ENCODE measurements at regions not wholly inside any gene's neighbourhood (a gene's known extent, or its start where the extent isn't known, plus 50 kb on each side); places are given as distances from the start of the nearest gene placed in this dataset.
"Not testable (repeated sequence)": the region's sequence is repeated elsewhere in the genome, so short reads cannot be mapped to it uniquely, and the experiment has no call there.

GRCh38 chr13:99075268-99076191 is 97.7 kb upstream of the DOCK9 start:
- DNase-seq, result no peak

GRCh38 chr13:99078017-99078771 is 100.3 kb upstream of the DOCK9 start:
- no peak for DNase-seq

DNA sequence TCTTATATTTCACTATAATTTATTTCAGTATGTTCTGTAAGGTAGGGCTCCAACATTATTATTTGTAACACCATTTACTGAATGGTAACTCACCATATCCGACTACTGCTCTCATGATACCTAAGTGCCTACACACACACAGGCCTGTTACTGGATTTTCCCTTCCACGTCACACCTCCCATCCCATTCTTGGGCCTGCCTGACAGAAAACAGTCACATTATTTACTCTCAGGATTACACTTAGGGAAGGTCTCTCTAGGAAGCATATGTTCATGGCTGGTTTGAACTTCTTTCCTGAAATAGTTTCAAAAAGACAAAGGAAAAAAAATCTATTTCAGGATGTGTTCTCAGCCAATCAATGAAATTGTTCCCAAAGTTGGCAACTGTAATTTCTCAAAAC is 102.3 kb upstream of the DOCK9 start:
- no peak for DNase-seq

DNA sequence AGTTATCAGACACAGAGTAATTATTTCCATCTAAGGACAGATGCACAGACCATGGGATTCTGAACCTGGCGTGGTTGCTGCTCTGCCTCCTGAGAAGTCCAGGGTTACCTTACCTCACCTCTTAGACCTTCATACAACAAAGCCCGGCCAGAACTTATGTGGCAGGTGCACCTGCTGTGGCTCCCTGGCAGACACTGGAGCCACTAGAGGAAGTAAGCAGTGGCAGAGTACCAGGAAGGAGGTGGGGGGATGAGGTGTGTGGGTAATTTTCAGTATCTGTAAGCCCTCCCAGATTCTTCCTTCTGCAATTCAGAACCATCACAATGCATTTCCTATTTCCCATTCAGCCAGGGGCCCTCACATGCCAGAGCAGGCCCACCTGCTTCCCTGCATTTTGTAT is 106.1 kb upstream of the DOCK9 start:
- no peak for DNase-seq

DNA sequence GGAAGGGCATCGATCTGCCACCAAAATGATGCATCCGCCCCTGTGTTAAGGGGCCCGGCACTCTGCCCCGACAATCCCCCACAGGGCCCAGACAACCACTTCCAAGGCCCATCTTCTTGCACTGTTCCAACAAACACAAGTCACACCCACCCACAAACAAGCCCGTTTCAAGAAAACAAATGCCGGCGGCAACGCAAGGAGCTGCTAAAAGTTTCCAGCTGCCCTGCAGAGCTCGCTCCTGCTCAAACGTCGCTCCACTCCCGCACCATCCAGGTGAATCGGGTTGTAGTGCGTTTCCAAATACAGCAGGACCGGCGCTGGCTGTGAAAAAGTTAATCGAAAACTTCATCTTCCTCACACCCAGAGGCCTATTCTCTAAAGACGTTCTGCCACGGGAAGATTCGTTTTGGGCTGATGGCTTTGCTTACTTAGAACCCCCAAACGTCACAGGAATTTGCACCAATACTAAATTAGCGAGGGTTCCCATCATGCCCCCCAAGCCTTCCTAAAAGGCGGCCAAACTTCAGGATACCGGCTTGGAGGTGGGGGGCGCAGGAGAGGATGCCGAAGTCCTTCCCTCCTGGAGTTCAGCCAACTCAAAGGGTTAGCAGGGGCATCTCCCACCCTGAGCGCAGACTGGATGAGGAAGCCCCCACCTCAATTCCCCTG is 107.4 kb upstream of the DOCK9 start:
- DNase-seq, result peak; percentile 55

DNA sequence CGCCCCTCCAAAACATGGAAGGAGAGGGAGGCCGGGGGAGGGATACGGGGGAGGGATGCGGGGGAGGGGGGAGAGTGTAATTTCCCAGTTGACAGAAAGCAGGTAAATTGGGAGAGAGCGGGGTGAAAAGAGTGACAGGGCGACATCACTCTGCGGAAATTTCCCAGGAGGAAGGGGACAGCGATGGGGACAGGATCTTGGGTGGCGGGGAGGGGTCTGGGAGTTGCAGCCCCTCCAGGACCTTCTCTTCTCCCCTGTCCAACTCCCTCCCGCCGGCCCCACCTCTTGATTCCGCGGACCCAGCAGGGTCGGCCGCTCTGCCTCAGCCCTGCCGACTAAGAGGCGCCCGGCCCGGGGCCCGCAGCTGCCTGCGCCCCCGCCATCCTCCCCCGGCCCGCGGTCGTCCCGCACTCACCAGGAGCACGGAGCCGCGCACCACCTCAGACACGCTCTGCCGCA is 108.0 kb upstream of the DOCK9 start:
- peak; percentile 79 for DNase-seq

GRCh38 chr13:99086267-99087097 is 108.6 kb upstream of the DOCK9 start:
- peak; percentile 84 for DNase-seq

GRCh38 chr13:99087098-99087953 is 109.5 kb upstream of the DOCK9 start:
- DNase-seq, result peak; percentile 96

DNA sequence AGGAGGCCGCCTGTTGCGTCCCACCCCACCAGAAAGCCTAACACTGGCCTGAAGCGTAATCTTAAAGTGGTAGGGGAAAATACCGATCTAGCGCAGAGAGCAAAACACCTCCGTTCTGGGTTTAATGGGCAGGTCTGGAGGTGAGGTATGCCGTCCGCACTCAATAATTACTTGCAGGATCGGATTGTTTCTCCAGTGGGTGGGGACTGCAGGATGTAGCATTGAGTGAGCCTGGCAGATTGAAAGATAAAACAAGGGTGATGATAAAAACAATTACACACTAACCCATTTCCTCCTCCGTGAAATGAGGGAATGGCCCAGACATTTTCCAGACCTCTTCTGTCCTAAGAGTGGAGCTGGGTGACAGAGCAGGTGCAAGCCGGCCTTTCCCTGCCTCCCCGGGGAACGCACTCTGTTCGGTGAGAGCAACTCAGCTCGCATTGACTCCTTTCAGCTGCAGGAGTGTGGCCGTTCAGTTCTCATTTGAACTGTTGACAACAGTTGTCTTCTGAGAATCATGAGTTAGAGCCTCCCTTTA is 110.2 kb upstream of the DOCK9 start:
- no peak for DNase-seq

DNA sequence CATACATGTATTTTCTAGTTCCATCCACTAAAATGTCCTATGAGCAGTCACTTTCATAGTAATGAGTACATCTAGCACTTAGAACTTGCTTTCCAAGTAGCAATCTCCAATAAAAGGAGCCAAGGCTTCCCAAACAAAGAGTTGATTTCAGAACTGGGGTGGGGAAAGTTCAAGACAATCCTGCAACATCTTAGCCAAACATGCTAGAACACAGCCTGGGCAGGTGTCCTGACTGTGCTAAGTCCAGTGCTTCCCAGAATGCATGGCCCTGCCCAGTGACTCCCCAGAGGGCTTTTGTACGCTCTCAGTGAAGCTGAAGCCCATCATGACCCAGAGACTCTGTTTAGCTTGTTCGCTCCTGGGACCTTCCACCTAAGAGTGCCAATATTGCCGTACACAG is 106.7 kb upstream of the UBAC2 start:
- DNase-seq, result no peak

- not testable (repeated sequence) for DNase-seq
Observed at GRCh38 chr13:99101831-99102230, 98.8 kb upstream of the UBAC2 start.

GRCh38 chr13:99103536-99103935 is 97.1 kb upstream of the UBAC2 start:
- DNase-seq, result no peak

GRCh38 chr13:99104396-99104795 is 96.3 kb upstream of the UBAC2 start:
- no peak for DNase-seq

GRCh38 chr13:99105160-99105559 is 95.5 kb upstream of the UBAC2 start:
- no peak for DNase-seq

DNA sequence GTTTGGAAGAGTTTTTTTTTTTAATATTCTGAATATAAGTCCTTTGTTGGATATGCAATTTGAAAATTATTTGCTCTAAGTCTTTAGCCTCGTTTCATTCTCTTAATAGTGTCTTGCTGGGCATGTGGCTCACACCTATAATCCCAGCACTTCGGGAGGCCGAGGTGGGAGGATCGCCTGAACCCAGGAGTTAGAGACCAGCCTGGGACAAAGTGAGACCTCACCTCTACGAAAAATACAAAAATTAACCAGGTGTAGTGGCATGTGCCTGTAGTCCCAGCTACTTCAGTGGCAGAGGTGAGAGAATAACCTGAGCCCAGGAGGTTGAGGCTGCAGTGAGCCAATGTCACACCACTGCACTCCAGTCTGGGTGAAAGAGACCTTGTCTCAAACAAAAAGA is 87.3 kb upstream of the UBAC2 start:
- DNase-seq, result no peak

GRCh38 chr13:99118179-99118578 is 82.5 kb upstream of the UBAC2 start:
- no peak for DNase-seq

- DNase-seq, result no peak
Observed at GRCh38 chr13:99119656-99120055, 81.0 kb upstream of the UBAC2 start.

- no peak for DNase-seq
Observed at GRCh38 chr13:99120751-99121150, 79.9 kb upstream of the UBAC2 start.

DNA sequence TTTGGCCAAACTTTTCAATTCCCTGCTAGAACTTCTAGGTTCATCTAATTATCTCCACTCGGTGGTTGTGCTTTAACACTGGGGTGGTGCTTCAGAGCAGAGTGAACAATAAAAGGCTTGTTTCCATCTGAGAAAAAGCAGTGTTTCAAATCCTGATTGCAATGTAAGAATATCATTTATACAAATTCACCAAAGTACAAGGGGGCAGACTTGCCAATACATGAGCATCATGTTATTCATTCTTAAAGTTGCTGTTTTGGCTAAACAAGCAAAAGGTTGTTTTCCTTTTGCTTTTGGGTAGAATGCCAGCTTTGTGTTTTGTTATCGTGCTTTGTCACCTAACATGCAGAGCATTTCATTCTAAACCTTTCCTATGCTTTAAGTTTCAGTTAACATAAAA is 78.5 kb upstream of the UBAC2 start:
- DNase-seq, result no peak
